ENCODE measurements at regions not wholly inside any gene's neighbourhood (a gene's known extent, or its start where the extent isn't known, plus 50 kb on each side); places are given as distances from the start of the nearest gene placed in this dataset.

GRCh38 chr4:144572660-144573059 lies 73.3 kb upstream of the HHIP start:
- H3K18ac ChIP-seq (ENCODE audit: low read depth, low read length): no peak overlapping the region
- CTCF ChIA-PET: no interaction called here

More at GRCh38 chr4:144572660-144573059, 73.3 kb upstream of the HHIP start:
- H2BK15ac ChIP-seq (ENCODE audit: low read depth, low read length): no peak overlapping the region
- H3K23ac ChIP-seq (ENCODE audit: low read depth, low read length): no peak overlapping the region
- DNase-seq: no peak
- H3K4ac ChIP-seq (ENCODE audit: low read depth, low read length): no peak overlapping the region
- no peak overlapping the region for H3K4me2 ChIP-seq (ENCODE audit: low read depth, low read length)
- no peak overlapping the region for H3K9ac ChIP-seq (ENCODE audit: low read depth, low read length)
- no peaks in the 10 kb centered on the region for H3K79me1 ChIP-seq (ENCODE audit: low read depth in 1 of 2, low read length in 2 of 2)
- H4K5ac ChIP-seq (ENCODE audit: low read depth, low read length): no peak overlapping the region
- WGBS, 2 experiments (ENCODE audit: extremely low coverage in 2 of 2, insufficient read length in 1 of 2): 74% methylated on average over 3 of the region's 7 CpGs; no CpG with 5 or more reads in 1 of the 2 experiments
- no peak overlapping the region for H2BK120ac ChIP-seq (ENCODE audit: low read depth, low read length)
- in situ Hi-C loops (cut with MboI; ENCODE audit: low sequenced_read_pairs): no loop called here
- no peak overlapping the region for H2BK5ac ChIP-seq (ENCODE audit: low read depth, low read length, poor library complexity, severe bottlenecking)
- H3K27ac ChIP-seq (ENCODE audit: insufficient read depth, low read length): no peak overlapping the region
- H3K14ac ChIP-seq (replicated peaks; ENCODE audit: low read depth, low read length): no peak overlapping the region
- H3K27me3 ChIP-seq (ENCODE audit: control insufficient read depth, insufficient read depth, low read length): no peaks in the 10 kb centered on the region
- no peak overlapping the region for H3K4me3 ChIP-seq (ENCODE audit: insufficient read depth, low read depth, low read length)
- H2AK9ac ChIP-seq (replicated peaks; ENCODE audit: low read depth, low read length, poor library complexity): no peak overlapping the region
- intact Hi-C loops (cut with micrococcal nuclease): no loop called here
- dilution Hi-C loops (cut with HindIII; ENCODE audit: low sequenced_read_pairs, unreplicated experiment): no loop called here
- no peak overlapping the region for H4K91ac ChIP-seq (ENCODE audit: insufficient read depth, low read depth, low read length)
- BruUV-seq (replicated peaks): no TSS peak
- no peak overlapping the region for H3K56ac ChIP-seq (ENCODE audit: extremely low read depth, insufficient read depth, low read length)
- no peaks in the 10 kb centered on the region for H3K36me3 ChIP-seq (ENCODE audit: control insufficient read depth, insufficient read depth, low read length)
- H3K4me1 ChIP-seq (ENCODE audit: control insufficient read depth, insufficient read depth, low read length): no peaks in the 10 kb centered on the region; the same call in 1 of the 2 replicates
- H2AK5ac ChIP-seq (ENCODE audit: low read depth, low read length): no peak overlapping the region
- H4K8ac ChIP-seq (ENCODE audit: low read depth in 2 of 2, low read length in 2 of 2): no peak overlapping the region
- no peaks in the 10 kb centered on the region for H3K9me3 ChIP-seq (ENCODE audit: control insufficient read depth, insufficient read depth, low read length)
- no peaks in the 10 kb centered on the region for H4K20me1 ChIP-seq (ENCODE audit: insufficient read depth, low read length)
- TF ChIP-seq FOS (IDR thresholded peaks at IDR 0.05; ENCODE audit: low read depth, low read length) (no peak), MAZ (IDR thresholded peaks at IDR 0.05; ENCODE audit: borderline replicate concordance, low read depth, low read length) (no peak), MXI1 (IDR thresholded peaks at IDR 0.05; ENCODE audit: borderline replicate concordance, low read depth, low read length) (no peak), NFE2L2 (IDR thresholded peaks at IDR 0.05; ENCODE audit: low read depth, low read length) (no peak), MAFK (IDR thresholded peaks at IDR 0.05; ENCODE audit: low read depth, low read length) (no peak), POLR2A (IDR thresholded peaks at IDR 0.05; ENCODE audit: low read depth, low read length) (no peak), BHLHE40 (IDR thresholded peaks at IDR 0.05; ENCODE audit: low read depth, low read length) (no peak), CTCF (conservative IDR thresholded peaks at IDR 0.05; ENCODE audit: low read depth, low read length) (no peak), RCOR1 (IDR thresholded peaks at IDR 0.05; ENCODE audit: insufficient replicate concordance, low read length) (no peak), CHD1 (IDR thresholded peaks at IDR 0.05; ENCODE audit: low read depth, low read length) (no peak), USF2 (IDR thresholded peaks at IDR 0.05; ENCODE audit: low read depth, low read length) (no peak), CEBPB (IDR thresholded peaks at IDR 0.05; ENCODE audit: low read depth, low read length) (no peak), ELK1 (IDR thresholded peaks at IDR 0.05; ENCODE audit: borderline replicate concordance, low read depth, low read length) (no peak), SMC3 (IDR thresholded peaks at IDR 0.05; ENCODE audit: low read depth, low read length) (no peak), RFX5 (IDR thresholded peaks at IDR 0.05; ENCODE audit: low read depth, low read length) (no peak), RAD21 (IDR thresholded peaks at IDR 0.05; ENCODE audit: low read length) (no peak)
- POLR2A ChIA-PET (ENCODE audit: unreplicated experiment): no interaction called here
- no peak overlapping the region for H2BK20ac ChIP-seq (ENCODE audit: low read depth, low read length)
- no peaks in the 10 kb centered on the region for H3K9me1 ChIP-seq (ENCODE audit: insufficient read depth, low read length)
- no peak overlapping the region for H2AFZ ChIP-seq (replicated peaks; ENCODE audit: low read length, poor library complexity)
- ATAC-seq (ENCODE audit: low read depth): no peak
